ENCODE measurements at regions not wholly inside any gene's neighbourhood (a gene's known extent, or its start where the extent isn't known, plus 50 kb on each side); places are given as distances from the start of the nearest gene placed in this dataset.

- no peak for TF ChIP-seq EZH2 (IDR thresholded peaks at IDR 0.05; ENCODE audit: insufficient read depth, poor library complexity, severe bottlenecking)
- TF ChIP-seq EZH2phosphoT487 (IDR thresholded peaks at IDR 0.05; ENCODE audit: insufficient read depth, low read depth): no peak
Measured at GRCh38 chr2:48235076-48235475, 79.4 kb upstream of the FOXN2 start.

Measured in GM23248 (cell line).